ENCODE measurements at regions not wholly inside any gene's neighbourhood (a gene's known extent, or its start where the extent isn't known, plus 50 kb on each side); places are given as distances from the start of the nearest gene placed in this dataset.

DNA sequence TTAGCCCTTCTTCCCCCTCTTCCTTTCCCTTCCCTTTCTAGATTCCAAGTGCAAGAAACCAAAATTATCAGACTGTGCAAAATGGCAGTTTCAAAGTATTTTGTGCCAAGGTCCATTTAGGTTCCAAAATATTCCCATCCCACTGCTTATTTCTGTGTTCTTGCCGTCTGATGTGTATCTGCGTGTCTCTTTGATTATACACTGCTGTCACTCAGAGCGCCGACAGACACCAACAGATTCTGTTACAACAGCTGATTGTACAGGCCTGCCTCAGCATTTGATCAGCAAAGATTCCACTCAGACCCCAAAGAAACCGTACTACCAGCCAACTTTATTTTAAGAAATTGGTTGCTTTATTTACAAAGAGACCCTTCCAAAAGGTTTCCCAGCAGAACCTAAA lies 225.6 kb upstream of the SATB1 start:
- H3K4me3 ChIP-seq (ENCODE audit: low read depth, low read length) = no peak overlapping the region
- TF ChIP-seq CTCF (IDR thresholded peaks at IDR 0.05; ENCODE audit: control insufficient read depth, extremely low read depth, insufficient read depth) = no peak
- no peak for DNase-seq (ENCODE audit: low read depth)

DNA sequence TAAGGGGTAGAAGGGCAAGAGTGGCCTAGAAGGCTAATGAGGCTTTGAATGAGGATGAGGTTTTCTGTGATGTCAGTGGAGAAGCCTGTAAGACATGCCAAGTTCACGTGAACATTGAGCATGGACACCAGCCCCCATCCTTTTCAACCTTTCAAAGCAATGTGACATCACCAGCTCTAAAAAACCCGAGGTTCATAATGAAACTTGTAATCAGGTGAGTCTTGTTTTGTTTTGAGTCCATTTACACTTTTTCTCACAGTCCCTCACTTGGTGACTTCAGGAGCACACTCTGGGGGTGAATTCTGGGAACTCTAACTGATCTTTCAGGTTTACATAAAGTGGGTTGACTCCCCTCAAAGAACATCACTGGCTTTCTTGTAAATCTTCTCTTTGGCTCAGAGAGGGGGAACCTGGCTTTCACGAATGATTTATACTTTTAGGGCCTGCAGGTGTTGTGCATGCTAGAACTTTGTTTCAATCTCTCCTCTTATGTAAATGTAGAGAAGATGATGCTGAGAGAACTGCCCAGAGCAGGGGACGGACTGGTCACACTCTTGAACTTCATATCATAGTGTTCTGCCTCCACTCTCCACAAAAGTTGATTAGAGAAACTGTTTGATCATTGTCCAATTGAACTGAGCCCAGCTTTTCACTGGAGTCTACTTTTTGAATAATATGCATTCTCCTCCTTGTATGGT lies 224.7 kb upstream of the SATB1 start:
- no peak for DNase-seq (ENCODE audit: low read depth)
- no peak overlapping the region for H3K4me3 ChIP-seq (ENCODE audit: low read depth, low read length)
- TF ChIP-seq CTCF (IDR thresholded peaks at IDR 0.05; ENCODE audit: control insufficient read depth, extremely low read depth, insufficient read depth) = no peak

DNA sequence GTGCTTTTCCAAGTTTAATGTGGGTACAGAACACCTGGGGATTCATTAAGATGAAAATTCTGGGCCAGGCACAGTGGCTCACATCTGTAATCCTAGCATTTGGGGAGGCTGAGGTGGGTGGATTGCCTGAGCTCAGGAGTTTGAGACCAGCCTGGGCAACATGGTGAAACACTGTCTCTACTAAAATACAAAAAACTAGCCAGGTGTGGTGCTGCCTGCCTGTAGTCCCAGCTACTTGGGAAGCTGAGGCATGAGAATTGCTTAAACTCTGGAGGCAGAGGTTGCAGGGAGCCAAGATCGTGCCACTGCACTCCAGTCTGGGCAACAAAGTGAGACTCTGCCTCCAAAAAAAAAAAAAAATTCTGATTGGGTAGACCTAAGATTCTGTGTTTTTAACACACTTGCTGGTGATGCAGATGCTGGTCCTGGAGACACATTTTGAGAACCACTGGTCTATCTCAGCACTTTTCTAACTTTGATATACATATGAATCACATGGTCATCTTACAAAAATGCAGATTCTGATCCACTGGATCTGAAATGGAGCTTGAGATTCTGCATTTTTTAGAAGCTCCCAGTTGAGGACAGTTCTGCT lies 223.8 kb upstream of the SATB1 start:
- TF ChIP-seq CTCF (IDR thresholded peaks at IDR 0.05; ENCODE audit: control insufficient read depth, extremely low read depth, insufficient read depth) = no peak
- H3K4me3 ChIP-seq (ENCODE audit: low read depth, low read length) = no peak overlapping the region
- no peak for DNase-seq (ENCODE audit: low read depth)

DNA sequence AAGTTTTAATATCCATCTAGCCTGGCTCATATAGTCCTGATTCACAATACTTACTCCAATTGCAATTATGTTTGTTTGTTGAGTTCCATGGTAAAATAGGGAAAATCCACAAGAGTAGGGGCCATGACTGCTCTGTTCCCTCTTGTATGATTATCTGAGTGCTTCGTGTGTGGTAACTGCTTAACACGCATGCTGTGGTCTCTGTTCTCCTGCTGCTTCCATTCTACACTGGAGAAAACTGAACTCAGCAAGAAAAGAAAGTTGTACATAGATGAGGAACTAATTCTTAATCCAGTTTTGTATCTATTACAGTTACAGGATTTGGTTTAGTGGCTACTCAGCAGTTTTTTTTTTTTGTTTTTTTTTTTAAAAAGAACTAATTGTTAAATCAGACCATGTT lies 223.0 kb upstream of the SATB1 start:
- H3K4me3 ChIP-seq (ENCODE audit: low read depth, low read length) = no peak overlapping the region
- no peak for DNase-seq (ENCODE audit: low read depth)
- no peak for TF ChIP-seq CTCF (IDR thresholded peaks at IDR 0.05; ENCODE audit: control insufficient read depth, extremely low read depth, insufficient read depth)

DNA sequence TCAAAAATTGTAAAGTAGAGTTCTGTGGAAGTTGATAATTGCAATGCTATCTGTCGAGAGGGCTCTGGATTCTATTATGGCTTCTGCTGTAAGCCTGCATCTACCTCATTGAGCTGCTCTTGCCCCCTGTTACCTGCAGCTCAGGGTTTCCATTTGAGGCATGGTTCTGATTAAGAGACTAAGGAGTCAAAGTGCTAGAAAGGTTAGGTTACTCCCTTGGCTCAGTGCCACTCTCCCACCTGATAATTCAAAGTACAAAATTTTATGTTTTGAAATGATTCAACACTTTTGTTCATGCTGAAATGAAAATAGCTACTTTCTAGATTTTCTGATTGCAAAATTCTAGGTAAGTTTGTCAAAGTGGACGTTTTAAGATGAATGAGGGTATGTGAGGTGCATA lies 220.5 kb upstream of the SATB1 start:
- H3K4me3 ChIP-seq (ENCODE audit: low read depth, low read length) = no peak overlapping the region
- TF ChIP-seq CTCF (IDR thresholded peaks at IDR 0.05; ENCODE audit: control insufficient read depth, extremely low read depth, insufficient read depth) = no peak
- no peak for DNase-seq (ENCODE audit: low read depth)

DNA sequence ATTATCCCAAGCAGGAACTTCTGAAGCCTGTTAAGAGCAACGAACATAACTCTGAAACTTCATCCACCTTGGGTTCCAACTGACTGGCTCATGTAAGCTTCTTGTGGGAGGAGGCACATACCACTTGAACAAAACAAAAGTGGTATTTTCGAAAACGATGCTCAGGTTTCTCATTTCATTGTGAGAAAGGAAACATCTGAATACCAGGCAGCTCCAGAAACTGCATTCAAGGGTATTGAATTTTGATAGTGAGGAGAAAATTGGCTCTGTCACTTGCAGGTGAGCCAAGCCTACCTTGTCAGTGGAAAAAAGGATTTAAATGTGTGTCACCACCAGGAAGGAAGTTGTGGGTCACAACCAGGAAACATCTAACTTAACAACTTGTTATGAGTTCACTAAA lies 218.1 kb upstream of the SATB1 start:
- H3K4me3 ChIP-seq (ENCODE audit: low read depth, low read length) = no peak overlapping the region
- TF ChIP-seq CTCF (IDR thresholded peaks at IDR 0.05; ENCODE audit: control insufficient read depth, extremely low read depth, insufficient read depth) = no peak
- no peak for DNase-seq (ENCODE audit: low read depth)

- TF ChIP-seq CTCF (IDR thresholded peaks at IDR 0.05; ENCODE audit: control insufficient read depth, extremely low read depth, insufficient read depth) = no peak
- no peak overlapping the region for H3K4me3 ChIP-seq (ENCODE audit: low read depth, low read length)
- no peak for DNase-seq (ENCODE audit: low read depth)
Measured at GRCh38 chr3:18641916-18642315, 216.8 kb upstream of the SATB1 start.

Data from LNCaP clone FGC (cell line).